SK-N-SH treated with all-trans-retinoic acid at 6 μM for 48 hours (cell line): ENCODE measurements at regions not wholly inside any gene's neighbourhood (a gene's known extent, or its start where the extent isn't known, plus 50 kb on each side); places are given as distances from the start of the nearest gene placed in this dataset.

ENCODE experiments used
- ATAC-seq: fragments of 200-7000 bp; cut with Tn5 transposase; 3 replicates; pipeline ENCODE4 v1.9.1; 2020; ENCODE audit warnings: mild to moderate bottlenecking, moderate library complexity
- ARNTL ChIP-seq: fragments of 450-650 bp; formaldehyde crosslinking; IDR thresholded peaks from 2 replicates; pipeline ENCODE4 v1.5.0; 2020; ENCODE audit warnings: low read depth, mild to moderate bottlenecking, moderate library complexity, borderline replicate concordance
- BACH2 ChIP-seq: fragments of 250-450 bp; sonication (Bioruptor Pico); IDR thresholded peaks from 2 replicates; pipeline ENCODE4 v1.9.0; 2021; ENCODE audit warnings: mild to moderate bottlenecking, borderline replicate concordance
- CSDC2 ChIP-seq: fragments of 250-450 bp; sonication (Bioruptor Pico); IDR thresholded peaks from 2 replicates; pipeline ENCODE4 v1.5.0; 2020; ENCODE audit warnings: mild to moderate bottlenecking, moderate library complexity
- ESRRG ChIP-seq: fragments of 250-450 bp; sonication (Bioruptor Pico); IDR thresholded peaks from 2 replicates; pipeline ENCODE4 v1.6.1; 2021; ENCODE audit warnings: mild to moderate bottlenecking
- GLIS3 ChIP-seq: fragments of 250-450 bp; sonication (Bioruptor Pico); IDR thresholded peaks from 2 replicates; pipeline ENCODE4 v1.5.0; 2020; ENCODE audit warnings: mild to moderate bottlenecking, moderate library complexity
- ISL1 ChIP-seq: fragments of 250-450 bp; sonication (Bioruptor Pico); IDR thresholded peaks from 2 replicates; pipeline ENCODE4 v2.1.2; 2022; ENCODE audit warnings: mild to moderate bottlenecking, moderate library complexity
- OSR1 ChIP-seq: fragments of 250-450 bp; sonication (Bioruptor Pico); IDR thresholded peaks from 2 replicates; pipeline ENCODE4 v1.8.0; 2022; ENCODE audit warnings: moderate library complexity, mild to moderate bottlenecking, inconsistent platforms
- PPARA ChIP-seq: fragments of 250-450 bp; sonication (Bioruptor Pico); IDR thresholded peaks from 2 replicates; pipeline ENCODE4 v1.5.0; 2020; ENCODE audit warnings: mild to moderate bottlenecking, borderline replicate concordance
- RARB ChIP-seq: fragments of 250-450 bp; sonication (Bioruptor Pico); IDR thresholded peaks from 2 replicates; pipeline ENCODE4 v1.8.0; 2021; ENCODE audit warnings: mild to moderate bottlenecking, moderate library complexity
- SNAI2 ChIP-seq: fragments of 250-450 bp; sonication (Bioruptor Pico); IDR thresholded peaks from 2 replicates; pipeline ENCODE4 v1.5.0; 2020; ENCODE audit warnings: mild to moderate bottlenecking, moderate library complexity
- TCF4 ChIP-seq: fragments of 250-450 bp; sonication (Bioruptor Pico); IDR thresholded peaks from 2 replicates; pipeline ENCODE4 v1.8.0; 2021; ENCODE audit warnings: mild to moderate bottlenecking, moderate library complexity, borderline replicate concordance
- TOX ChIP-seq: fragments of 250-450 bp; sonication (Bioruptor Pico); IDR thresholded peaks from 2 replicates; pipeline ENCODE4 v1.8.0; 2021; ENCODE audit warnings: mild to moderate bottlenecking, moderate library complexity, borderline replicate concordance
- ZC3H10 ChIP-seq: fragments of 250-450 bp; sonication (Bioruptor Pico); IDR thresholded peaks from 2 replicates; pipeline ENCODE4 v1.5.1; 2021; ENCODE audit warnings: mild to moderate bottlenecking, moderate library complexity
- ZFP3 ChIP-seq: fragments of 250-450 bp; sonication (Bioruptor Pico); IDR thresholded peaks from 2 replicates; pipeline ENCODE4 v1.5.0; 2020; ENCODE audit warnings: mild to moderate bottlenecking, moderate library complexity
- ZFP30 ChIP-seq: fragments of 450-650 bp; formaldehyde crosslinking; IDR thresholded peaks from 2 replicates; pipeline ENCODE4 v1.5.0; 2022; ENCODE audit warnings: mild to moderate bottlenecking, moderate library complexity
- ZNF565 ChIP-seq: fragments of 450-650 bp; formaldehyde crosslinking; conservative IDR thresholded peaks from 2 replicates; pipeline ENCODE4 v1.5.0; 2020; ENCODE audit warnings: low read depth, mild to moderate bottlenecking, moderate library complexity
- ZNF70 ChIP-seq: fragments of 450-650 bp; formaldehyde crosslinking; IDR thresholded peaks from 2 replicates; pipeline ENCODE4 v1.5.0; 2020; ENCODE audit warnings: mild to moderate bottlenecking, moderate library complexity
- ZNF8 ChIP-seq: fragments of 450-650 bp; formaldehyde crosslinking; IDR thresholded peaks from 2 replicates; pipeline ENCODE4 v1.5.0; 2020; ENCODE audit warnings: mild to moderate bottlenecking, moderate library complexity
- TF ChIP-seq, protein P1 (sequence below): fragments of 250-450 bp; sonication (Bioruptor Pico); IDR thresholded peaks from 2 replicates; pipeline ENCODE4 v1.8.0; 2020; ENCODE audit warnings: mild to moderate bottlenecking, moderate library complexity, borderline replicate concordance
- TF ChIP-seq, protein P2 (sequence below): fragments of 250-450 bp; sonication (Bioruptor Pico); IDR thresholded peaks from 2 replicates; pipeline ENCODE4 v1.8.0; 2021; ENCODE audit warnings: low read depth, mild to moderate bottlenecking, moderate library complexity, borderline replicate concordance
- TF ChIP-seq, protein P3 (sequence below): fragments of 250-450 bp; sonication (Bioruptor Pico); IDR thresholded peaks from 2 replicates; pipeline ENCODE4 v1.5.1; 2020; ENCODE audit warnings: low read depth, mild to moderate bottlenecking, moderate library complexity
- TF ChIP-seq, protein P4 (sequence below): fragments of 250-450 bp; sonication (Bioruptor Pico); IDR thresholded peaks from 2 replicates; pipeline ENCODE4 v1.5.0; 2020; ENCODE audit warnings: mild to moderate bottlenecking, moderate library complexity

DNA sequence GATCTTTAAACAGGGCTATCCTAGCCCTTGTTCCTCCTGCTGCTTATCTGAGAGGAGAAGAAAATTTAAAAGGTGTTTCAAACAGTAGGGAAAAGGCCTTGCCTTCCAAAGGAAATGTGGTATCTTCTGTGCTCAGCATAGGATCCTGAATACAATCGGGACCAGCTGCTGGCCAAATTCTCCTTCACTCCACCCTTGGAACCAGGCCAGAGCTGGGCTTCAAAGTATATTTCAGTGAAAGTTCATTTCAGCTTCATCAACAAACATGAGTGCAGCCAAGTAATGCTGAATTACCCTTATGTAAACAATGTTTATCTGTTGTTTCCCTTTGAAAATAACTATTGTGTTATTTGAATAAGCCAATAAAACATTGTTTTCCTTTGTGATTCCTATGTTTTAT lies 146.5 kb upstream of the MEOX2 start:
- TF ChIP-seq RARB (CRISPR knock-in tag) (no peak), ZFP3 (no peak), ESRRG (CRISPR knock-in tag) (no peak), ZFP30 (CRISPR knock-in tag) (no peak), OSR1 (no peak), ZC3H10 (no peak), SNAI2 (CRISPR knock-in tag) (no peak), GLIS3 (CRISPR knock-in tag) (no peak)
- TF ChIP-seq, protein P1, sequence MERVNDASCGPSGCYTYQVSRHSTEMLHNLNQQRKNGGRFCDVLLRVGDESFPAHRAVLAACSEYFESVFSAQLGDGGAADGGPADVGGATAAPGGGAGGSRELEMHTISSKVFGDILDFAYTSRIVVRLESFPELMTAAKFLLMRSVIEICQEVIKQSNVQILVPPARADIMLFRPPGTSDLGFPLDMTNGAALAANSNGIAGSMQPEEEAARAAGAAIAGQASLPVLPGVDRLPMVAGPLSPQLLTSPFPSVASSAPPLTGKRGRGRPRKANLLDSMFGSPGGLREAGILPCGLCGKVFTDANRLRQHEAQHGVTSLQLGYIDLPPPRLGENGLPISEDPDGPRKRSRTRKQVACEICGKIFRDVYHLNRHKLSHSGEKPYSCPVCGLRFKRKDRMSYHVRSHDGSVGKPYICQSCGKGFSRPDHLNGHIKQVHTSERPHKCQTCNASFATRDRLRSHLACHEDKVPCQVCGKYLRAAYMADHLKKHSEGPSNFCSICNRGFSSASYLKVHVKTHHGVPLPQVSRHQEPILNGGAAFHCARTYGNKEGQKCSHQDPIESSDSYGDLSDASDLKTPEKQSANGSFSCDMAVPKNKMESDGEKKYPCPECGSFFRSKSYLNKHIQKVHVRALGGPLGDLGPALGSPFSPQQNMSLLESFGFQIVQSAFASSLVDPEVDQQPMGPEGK (CRISPR knock-in tag), result no peak
- ATAC-seq, result no peak

DNA sequence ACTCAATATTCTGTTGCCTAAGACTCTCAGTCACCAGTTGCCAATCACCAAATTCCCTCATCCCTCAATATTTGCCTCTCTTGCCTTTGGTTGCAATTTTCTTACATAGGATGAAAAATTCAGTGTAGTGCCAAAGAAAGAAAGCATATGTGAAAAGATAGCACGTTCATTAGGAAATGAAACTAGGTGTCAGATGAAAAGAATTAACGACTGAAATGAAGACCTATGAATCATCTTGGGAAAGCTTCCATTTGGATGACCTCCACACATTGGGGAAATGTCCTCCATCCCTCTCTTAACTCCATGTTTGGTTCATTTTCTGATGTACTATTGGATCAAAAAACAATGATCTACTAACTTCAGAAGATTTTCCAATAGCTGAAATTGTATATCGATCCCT lies 145.1 kb upstream of the MEOX2 start:
- no peak for ATAC-seq
- TF ChIP-seq ZFP30 (CRISPR knock-in tag), result no peak
- TF ChIP-seq ARNTL (CRISPR knock-in tag), result no peak
- TF ChIP-seq ZFP3, result no peak
- TF ChIP-seq ZNF70 (CRISPR knock-in tag), result no peak
- TF ChIP-seq ZC3H10, result no peak
- no peak for TF ChIP-seq OSR1
- TF ChIP-seq PPARA (CRISPR knock-in tag), result no peak
- TF ChIP-seq, protein P2, sequence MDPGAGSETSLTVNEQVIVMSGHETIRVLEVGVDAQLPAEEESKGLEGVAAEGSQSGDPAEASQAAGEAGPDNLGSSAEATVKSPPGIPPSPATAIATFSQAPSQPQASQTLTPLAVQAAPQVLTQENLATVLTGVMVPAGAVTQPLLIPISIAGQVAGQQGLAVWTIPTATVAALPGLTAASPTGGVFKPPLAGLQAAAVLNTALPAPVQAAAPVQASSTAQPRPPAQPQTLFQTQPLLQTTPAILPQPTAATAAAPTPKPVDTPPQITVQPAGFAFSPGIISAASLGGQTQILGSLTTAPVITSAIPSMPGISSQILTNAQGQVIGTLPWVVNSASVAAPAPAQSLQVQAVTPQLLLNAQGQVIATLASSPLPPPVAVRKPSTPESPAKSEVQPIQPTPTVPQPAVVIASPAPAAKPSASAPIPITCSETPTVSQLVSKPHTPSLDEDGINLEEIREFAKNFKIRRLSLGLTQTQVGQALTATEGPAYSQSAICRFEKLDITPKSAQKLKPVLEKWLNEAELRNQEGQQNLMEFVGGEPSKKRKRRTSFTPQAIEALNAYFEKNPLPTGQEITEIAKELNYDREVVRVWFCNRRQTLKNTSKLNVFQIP (CRISPR knock-in tag), result no peak
- TF ChIP-seq RARB (CRISPR knock-in tag), result no peak
- no peak for TF ChIP-seq SNAI2 (CRISPR knock-in tag)
- TF ChIP-seq TOX (CRISPR knock-in tag), result no peak
- TF ChIP-seq ZNF8 (CRISPR knock-in tag), result no peak
- TF ChIP-seq ZNF565, result no peak

DNA sequence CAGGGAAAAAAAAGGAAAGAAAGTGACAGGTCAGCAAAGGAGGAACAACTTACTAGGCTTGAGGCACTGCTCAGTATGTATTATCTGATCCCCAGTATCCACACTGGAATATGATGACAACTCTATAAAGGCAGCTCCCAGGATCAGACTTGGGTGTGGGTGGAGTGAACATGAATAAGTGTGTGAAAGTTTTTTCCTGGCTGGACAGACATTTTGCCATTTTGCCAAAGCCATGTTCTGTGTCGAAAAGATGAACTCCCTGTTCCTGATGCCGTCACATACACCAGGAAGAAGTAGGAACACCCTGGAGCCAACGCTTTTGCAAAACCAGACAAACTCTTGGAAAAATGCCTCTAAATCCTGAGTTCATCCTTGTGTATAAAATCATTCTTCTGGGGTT lies 143.2 kb upstream of the MEOX2 start:
- TF ChIP-seq ZNF70 (CRISPR knock-in tag) (no peak), ZFP30 (CRISPR knock-in tag) (no peak), ARNTL (CRISPR knock-in tag) (no peak), BACH2 (no peak), PPARA (CRISPR knock-in tag) (no peak), OSR1 (no peak), TCF4 (no peak), RARB (CRISPR knock-in tag) (no peak), ZNF565 (no peak), CSDC2 (no peak), ESRRG (CRISPR knock-in tag) (no peak), ISL1 (CRISPR knock-in tag) (no peak), SNAI2 (CRISPR knock-in tag) (no peak), ZC3H10 (no peak), GLIS3 (CRISPR knock-in tag) (no peak), ZNF8 (CRISPR knock-in tag) (no peak)
- TF ChIP-seq, protein P2 (CRISPR knock-in tag), result no peak
- TF ChIP-seq, protein P3, sequence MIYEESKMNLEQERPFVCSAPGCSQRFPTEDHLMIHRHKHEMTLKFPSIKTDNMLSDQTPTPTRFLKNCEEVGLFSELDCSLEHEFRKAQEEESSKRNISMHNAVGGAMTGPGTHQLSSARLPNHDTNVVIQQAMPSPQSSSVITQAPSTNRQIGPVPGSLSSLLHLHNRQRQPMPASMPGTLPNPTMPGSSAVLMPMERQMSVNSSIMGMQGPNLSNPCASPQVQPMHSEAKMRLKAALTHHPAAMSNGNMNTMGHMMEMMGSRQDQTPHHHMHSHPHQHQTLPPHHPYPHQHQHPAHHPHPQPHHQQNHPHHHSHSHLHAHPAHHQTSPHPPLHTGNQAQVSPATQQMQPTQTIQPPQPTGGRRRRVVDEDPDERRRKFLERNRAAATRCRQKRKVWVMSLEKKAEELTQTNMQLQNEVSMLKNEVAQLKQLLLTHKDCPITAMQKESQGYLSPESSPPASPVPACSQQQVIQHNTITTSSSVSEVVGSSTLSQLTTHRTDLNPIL (CRISPR knock-in tag), result no peak
- TF ChIP-seq, protein P1 (CRISPR knock-in tag), result no peak
- TF ChIP-seq, protein P4, sequence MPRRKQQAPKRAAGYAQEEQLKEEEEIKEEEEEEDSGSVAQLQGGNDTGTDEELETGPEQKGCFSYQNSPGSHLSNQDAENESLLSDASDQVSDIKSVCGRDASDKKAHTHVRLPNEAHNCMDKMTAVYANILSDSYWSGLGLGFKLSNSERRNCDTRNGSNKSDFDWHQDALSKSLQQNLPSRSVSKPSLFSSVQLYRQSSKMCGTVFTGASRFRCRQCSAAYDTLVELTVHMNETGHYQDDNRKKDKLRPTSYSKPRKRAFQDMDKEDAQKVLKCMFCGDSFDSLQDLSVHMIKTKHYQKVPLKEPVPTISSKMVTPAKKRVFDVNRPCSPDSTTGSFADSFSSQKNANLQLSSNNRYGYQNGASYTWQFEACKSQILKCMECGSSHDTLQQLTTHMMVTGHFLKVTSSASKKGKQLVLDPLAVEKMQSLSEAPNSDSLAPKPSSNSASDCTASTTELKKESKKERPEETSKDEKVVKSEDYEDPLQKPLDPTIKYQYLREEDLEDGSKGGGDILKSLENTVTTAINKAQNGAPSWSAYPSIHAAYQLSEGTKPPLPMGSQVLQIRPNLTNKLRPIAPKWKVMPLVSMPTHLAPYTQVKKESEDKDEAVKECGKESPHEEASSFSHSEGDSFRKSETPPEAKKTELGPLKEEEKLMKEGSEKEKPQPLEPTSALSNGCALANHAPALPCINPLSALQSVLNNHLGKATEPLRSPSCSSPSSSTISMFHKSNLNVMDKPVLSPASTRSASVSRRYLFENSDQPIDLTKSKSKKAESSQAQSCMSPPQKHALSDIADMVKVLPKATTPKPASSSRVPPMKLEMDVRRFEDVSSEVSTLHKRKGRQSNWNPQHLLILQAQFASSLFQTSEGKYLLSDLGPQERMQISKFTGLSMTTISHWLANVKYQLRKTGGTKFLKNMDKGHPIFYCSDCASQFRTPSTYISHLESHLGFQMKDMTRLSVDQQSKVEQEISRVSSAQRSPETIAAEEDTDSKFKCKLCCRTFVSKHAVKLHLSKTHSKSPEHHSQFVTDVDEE (CRISPR knock-in tag), result no peak
- ATAC-seq, result no peak
